Smooth muscle cell (in vitro differentiated cells): ENCODE measurements at regions not wholly inside any gene's neighbourhood (a gene's known extent, or its start where the extent isn't known, plus 50 kb on each side); places are given as distances from the start of the nearest gene placed in this dataset.

Experiments used
- DNase-seq: peaks from one replicate; lab custom pipeline; 2025; ENCODE audit not compliant: unreplicated experiment; lab: John Stamatoyannopoulos, UW
- H2AFZ ChIP-seq: fragments of 200-600 bp; sonication (generic); 2 replicates; pipeline ENCODE4 v1.6.0; 2016; ENCODE audit warnings: antibody characterized with exemption, low read depth, mild to moderate bottlenecking
- H3F3A ChIP-seq: fragments of 200-600 bp; sonication (generic); 2 replicates; pipeline ENCODE4 v1.6.0; 2017; ENCODE audit warnings: antibody characterized with exemption, low read depth
- H3K27ac ChIP-seq: fragments of 200-600 bp; sonication (generic); 2 replicates; pipeline ENCODE4 v1.5.1; 2016; ENCODE audit warnings: low read depth, mild to moderate bottlenecking
- H3K27me3 ChIP-seq: fragments of 200-600 bp; sonication (generic); 2 replicates; pipeline ENCODE4 v1.6.1; 2016; ENCODE audit warnings: low read depth, mild to moderate bottlenecking
- H3K36me3 ChIP-seq: fragments of 200-600 bp; sonication (generic); 2 replicates; pipeline ENCODE4 v1.5.1; 2016; ENCODE audit warnings: low read depth
- H3K4me1 ChIP-seq: fragments of 200-600 bp; sonication (generic); 2 replicates; pipeline ENCODE4 v1.5.1; 2016; ENCODE audit warnings: low read depth
- H3K4me2 ChIP-seq: fragments of 200-600 bp; sonication (generic); 2 replicates; pipeline ENCODE4 v1.6.0; 2016; ENCODE audit warnings: mild to moderate bottlenecking
- H3K4me3 ChIP-seq: fragments of 200-600 bp; sonication (generic); 2 replicates; pipeline ENCODE4 v1.5.1; 2016; ENCODE audit warnings: mild to moderate bottlenecking
- H3K79me2 ChIP-seq: fragments of 200-600 bp; sonication (generic); 2 replicates; pipeline ENCODE4 v1.6.0; 2016; ENCODE audit warnings: low read depth, mild to moderate bottlenecking
- H3K9ac ChIP-seq: fragments of 200-600 bp; sonication (generic); 2 replicates; pipeline ENCODE4 v1.6.0; 2016; ENCODE audit warnings: low read depth
- H3K9me3 ChIP-seq: fragments of 200-600 bp; sonication (generic); replicated peaks from 2 replicates; pipeline ENCODE4 v1.5.1; 2016; ENCODE audit warnings: low read depth
- H4K20me1 ChIP-seq: fragments of 200-600 bp; sonication (generic); 2 replicates; pipeline ENCODE4 v1.6.0; 2016; ENCODE audit warnings: low read depth
- CTCF ChIP-seq: fragments of 200-600 bp; sonication (generic); IDR thresholded peaks from 2 replicates; pipeline ENCODE4 v1.5.1; 2017; ENCODE audit warnings: borderline replicate concordance, mild to moderate bottlenecking, antibody characterized with exemption; ENCODE audit not compliant: insufficient read depth, poor library complexity, severe bottlenecking
- WGBS: methylation state at CpG from one replicate; pipeline ENCODE4 v1.1.7; 2016; ENCODE audit warnings: low lambda C conversion rate; 5-methylcytosine and 5-hydroxymethylcytosine counted together

GRCh38 chr9:13397661-13398060 is 118.2 kb upstream of the MPDZ start:
- Histone ChIP-seq H4K20me1 (no peaks in the 10 kb centered on the region), H2AFZ (no peak overlapping the region), H3K9ac (no peak overlapping the region), H3K9me3 (no peaks in the 10 kb centered on the region), H3K27ac (no peak overlapping the region), H3K36me3 (no peaks in the 10 kb centered on the region), H3K27me3 (no peaks in the 10 kb centered on the region), H3K4me3 (no peak overlapping the region), H3K4me1 (no peaks in the 10 kb centered on the region), H3F3A (no peaks in the 10 kb centered on the region), H3K79me2 (no peaks in the 10 kb centered on the region), H3K4me2 (no peak overlapping the region)
- no peak for TF ChIP-seq CTCF
- DNase-seq, result no peak

GRCh38 chr9:13397220-13397619 is 117.7 kb upstream of the MPDZ start:
- Histone ChIP-seq H3K4me2 (no peak overlapping the region), H3K4me1 (no peaks in the 10 kb centered on the region), H3K27me3 (no peaks in the 10 kb centered on the region), H3K9me3 (no peaks in the 10 kb centered on the region), H3K4me3 (no peak overlapping the region), H2AFZ (no peak overlapping the region), H3K79me2 (no peaks in the 10 kb centered on the region), H3F3A (no peaks in the 10 kb centered on the region), H3K36me3 (no peaks in the 10 kb centered on the region), H3K27ac (no peak overlapping the region), H3K9ac (no peak overlapping the region), H4K20me1 (no peaks in the 10 kb centered on the region)
- DNase-seq, result no peak
- no peak for TF ChIP-seq CTCF
- WGBS, result 90% methylated on average over 4 of the region's 4 CpGs

- no peak overlapping the region for H3K4me2 ChIP-seq
- no peak overlapping the region for H2AFZ ChIP-seq
- H3K9me3 ChIP-seq, result no peaks in the 10 kb centered on the region
- no peak overlapping the region for H3K9ac ChIP-seq
- H3K27ac ChIP-seq, result no peak overlapping the region
- no peaks in the 10 kb centered on the region for H3K27me3 ChIP-seq
- no peak for DNase-seq
- no peaks in the 10 kb centered on the region for H3K36me3 ChIP-seq
- no peaks in the 10 kb centered on the region for H4K20me1 ChIP-seq
- H3K4me1 ChIP-seq, result no peaks in the 10 kb centered on the region
- WGBS, result 87% methylated on average over 4 of the region's 4 CpGs
- no peak for TF ChIP-seq CTCF
- H3K4me3 ChIP-seq, result no peak overlapping the region
- H3K79me2 ChIP-seq, result no peaks in the 10 kb centered on the region
- no peaks in the 10 kb centered on the region for H3F3A ChIP-seq
These were observed 116.9 kb upstream of the MPDZ start for GRCh38 chr9:13396418-13396817.

- Histone ChIP-seq H3K4me3 (no peak overlapping the region), H3K4me1 (no peaks in the 10 kb centered on the region), H3K27me3 (no peaks in the 10 kb centered on the region), H3K9me3 (no peaks in the 10 kb centered on the region), H4K20me1 (no peaks in the 10 kb centered on the region), H3K4me2 (no peak overlapping the region), H2AFZ (no peak overlapping the region), H3K27ac (no peak overlapping the region), H3F3A (no peaks in the 10 kb centered on the region), H3K79me2 (no peaks in the 10 kb centered on the region), H3K9ac (no peak overlapping the region), H3K36me3 (no peaks in the 10 kb centered on the region)
- no peak for TF ChIP-seq CTCF
- DNase-seq, result no peak
These were observed 115.7 kb upstream of the MPDZ start for GRCh38 chr9:13395156-13395555.
